Activated CD4-positive, alpha-beta memory T cell treated with anti-CD3 and anti-CD28 coated beads, Interleukin-2, amount 10 ng/mL, durations not matched to agents 7 days and 5 days (primary cell): ENCODE measurements at regions not wholly inside any gene's neighbourhood (a gene's known extent, or its start where the extent isn't known, plus 50 kb on each side); places are given as distances from the start of the nearest gene placed in this dataset.

Experiments
- CTCF ChIA-PET: fragments of 350-600 bp; sonication (Branson Sonifier 250); formaldehyde crosslinking; loops from one replicate; lab custom pipeline; 2021; ENCODE audit warnings: antibody characterized with exemption, inconsistent platforms; lab: Charles Lee
- POLR2A ChIA-PET: fragments of 350-600 bp; sonication (Branson Sonifier 250); formaldehyde crosslinking; loops from one replicate; lab custom pipeline; 2021; ENCODE audit warnings: antibody characterized with exemption; lab: Charles Lee
- DNase-seq: peaks from one replicate; pipeline ENCODE4 v3.0.0-alpha.2; 2020
- H3K27ac Mint-ChIP-seq: one replicate; pipeline ENCODE4 v1.8.0; 2021; ENCODE audit warnings: mild to moderate bottlenecking, mixed read lengths
- H3K27me3 Mint-ChIP-seq: one replicate; pipeline ENCODE4 v1.8.0; 2021; ENCODE audit warnings: mixed read lengths
- H3K36me3 Mint-ChIP-seq: one replicate; pipeline ENCODE4 v1.8.0; 2021; ENCODE audit warnings: low read depth, mixed read lengths
- H3K4me1 Mint-ChIP-seq: one replicate; pipeline ENCODE4 v1.8.0; 2021; ENCODE audit warnings: mixed read lengths
- H3K4me3 Mint-ChIP-seq: one replicate; pipeline ENCODE4 v1.8.0; 2021; ENCODE audit warnings: mild to moderate bottlenecking, mixed read lengths
- H3K9me3 Mint-ChIP-seq: one replicate; pipeline ENCODE4 v1.8.0; 2021; ENCODE audit warnings: mixed read lengths

- Mint-ChIP-seq H3K27ac (no peak overlapping the region), H3K36me3 (no peaks in the 10 kb centered on the region), H3K4me3 (no peak overlapping the region), H3K27me3 (peaks cover 4% of the 10 kb centered on the region), H3K9me3 (no peaks in the 10 kb centered on the region), H3K4me1 (no peaks in the 10 kb centered on the region)
- ChIA-PET CTCF (no interaction called here), POLR2A (no interaction called here)
- DNase-seq = no peak
These were observed 326.7 kb upstream of the CNR1 start for GRCh38 chr6:88492824-88493223.

- CTCF ChIA-PET = no interaction called here
- H3K4me3 Mint-ChIP-seq = no peak overlapping the region
- no peak overlapping the region for H3K27ac Mint-ChIP-seq
- peaks cover 4% of the 10 kb centered on the region for H3K27me3 Mint-ChIP-seq
- POLR2A ChIA-PET = no interaction called here
- no peaks in the 10 kb centered on the region for H3K36me3 Mint-ChIP-seq
- DNase-seq = no peak
- H3K9me3 Mint-ChIP-seq = no peaks in the 10 kb centered on the region
- H3K4me1 Mint-ChIP-seq = no peaks in the 10 kb centered on the region
These were observed 326.1 kb upstream of the CNR1 start for GRCh38 chr6:88492241-88492640.

GRCh38 chr6:88491266-88491880 is 325.2 kb upstream of the CNR1 start:
- H3K9me3 Mint-ChIP-seq = no peaks in the 10 kb centered on the region
- POLR2A ChIA-PET = no interaction called here
- H3K4me3 Mint-ChIP-seq = no peak overlapping the region
- CTCF ChIA-PET = no interaction called here
- no peak overlapping the region for H3K27ac Mint-ChIP-seq
- H3K27me3 Mint-ChIP-seq = peaks cover 3% of the 10 kb centered on the region
- no peak for DNase-seq
- no peaks in the 10 kb centered on the region for H3K4me1 Mint-ChIP-seq
- no peaks in the 10 kb centered on the region for H3K36me3 Mint-ChIP-seq

- H3K4me3 Mint-ChIP-seq = no peak overlapping the region
- H3K4me1 Mint-ChIP-seq = no peaks in the 10 kb centered on the region
- H3K27ac Mint-ChIP-seq = no peak overlapping the region
- CTCF ChIA-PET = no interaction called here
- no peak for DNase-seq
- H3K9me3 Mint-ChIP-seq = no peaks in the 10 kb centered on the region
- H3K36me3 Mint-ChIP-seq = no peaks in the 10 kb centered on the region
- POLR2A ChIA-PET = no interaction called here
- H3K27me3 Mint-ChIP-seq = peaks cover 3% of the 10 kb centered on the region
These were observed 324.7 kb upstream of the CNR1 start for GRCh38 chr6:88490908-88491264.

GRCh38 chr6:88490195-88490907 is 324.2 kb upstream of the CNR1 start:
- H3K36me3 Mint-ChIP-seq = no peaks in the 10 kb centered on the region
- POLR2A ChIA-PET = no interaction called here
- H3K27me3 Mint-ChIP-seq = peaks cover 3% of the 10 kb centered on the region
- no peaks in the 10 kb centered on the region for H3K4me1 Mint-ChIP-seq
- DNase-seq = no peak
- H3K4me3 Mint-ChIP-seq = no peak overlapping the region
- no peak overlapping the region for H3K27ac Mint-ChIP-seq
- CTCF ChIA-PET = interaction anchor here (0.6 kb wide), 1 partner anchor 14 kb away, joined by 3 read pairs; no protein-coding TSS in a partner anchor
- no peaks in the 10 kb centered on the region for H3K9me3 Mint-ChIP-seq

- Mint-ChIP-seq H3K27me3 (no peaks in the 10 kb centered on the region), H3K36me3 (no peaks in the 10 kb centered on the region), H3K4me3 (no peak overlapping the region), H3K27ac (no peak overlapping the region), H3K4me1 (no peaks in the 10 kb centered on the region), H3K9me3 (peaks cover 2% of the 10 kb centered on the region)
- ChIA-PET POLR2A (no interaction called here), CTCF (no interaction called here)
- DNase-seq = no peak
These were observed 317.3 kb upstream of the CNR1 start for GRCh38 chr6:88483424-88483823.

- ChIA-PET CTCF (no interaction called here), POLR2A (no interaction called here)
- Mint-ChIP-seq H3K4me3 (no peak overlapping the region), H3K4me1 (no peaks in the 10 kb centered on the region), H3K27me3 (no peaks in the 10 kb centered on the region), H3K27ac (no peak overlapping the region), H3K36me3 (no peaks in the 10 kb centered on the region), H3K9me3 (peaks cover 2% of the 10 kb centered on the region)
- DNase-seq = no peak
These were observed 316.3 kb upstream of the CNR1 start for GRCh38 chr6:88482465-88482864.

GRCh38 chr6:88481519-88481918 is 315.4 kb upstream of the CNR1 start:
- Mint-ChIP-seq H3K27ac (no peak overlapping the region), H3K4me1 (no peaks in the 10 kb centered on the region), H3K9me3 (peaks cover 2% of the 10 kb centered on the region), H3K36me3 (no peaks in the 10 kb centered on the region), H3K4me3 (no peak overlapping the region), H3K27me3 (no peaks in the 10 kb centered on the region)
- POLR2A ChIA-PET = no interaction called here
- CTCF ChIA-PET = no interaction called here
- no peak for DNase-seq

GRCh38 chr6:88480816-88481215 is 314.7 kb upstream of the CNR1 start:
- peaks cover 2% of the 10 kb centered on the region for H3K9me3 Mint-ChIP-seq
- ChIA-PET CTCF (no interaction called here), POLR2A (no interaction called here)
- no peak overlapping the region for H3K4me3 Mint-ChIP-seq
- H3K36me3 Mint-ChIP-seq = no peaks in the 10 kb centered on the region
- no peaks in the 10 kb centered on the region for H3K27me3 Mint-ChIP-seq
- no peak overlapping the region for H3K27ac Mint-ChIP-seq
- no peak for DNase-seq
- H3K4me1 Mint-ChIP-seq = no peaks in the 10 kb centered on the region

GRCh38 chr6:88477413-88477812 is 311.3 kb upstream of the CNR1 start:
- H3K36me3 Mint-ChIP-seq = no peaks in the 10 kb centered on the region
- no peaks in the 10 kb centered on the region for H3K9me3 Mint-ChIP-seq
- H3K4me1 Mint-ChIP-seq = no peaks in the 10 kb centered on the region
- DNase-seq = no peak
- no peak overlapping the region for H3K4me3 Mint-ChIP-seq
- ChIA-PET POLR2A (no interaction called here), CTCF (no interaction called here)
- H3K27me3 Mint-ChIP-seq = peaks cover 4% of the 10 kb centered on the region
- H3K27ac Mint-ChIP-seq = no peak overlapping the region

GRCh38 chr6:88476388-88476787 is 310.2 kb upstream of the CNR1 start:
- DNase-seq = no peak
- H3K36me3 Mint-ChIP-seq = no peaks in the 10 kb centered on the region
- no peak overlapping the region for H3K27ac Mint-ChIP-seq
- no peaks in the 10 kb centered on the region for H3K4me1 Mint-ChIP-seq
- H3K27me3 Mint-ChIP-seq = peaks cover 4% of the 10 kb centered on the region
- no peak overlapping the region for H3K4me3 Mint-ChIP-seq
- H3K9me3 Mint-ChIP-seq = no peaks in the 10 kb centered on the region
- POLR2A ChIA-PET = no interaction called here
- CTCF ChIA-PET = interaction anchor here (0.7 kb wide), 1 partner anchor 14 kb away, joined by 3 read pairs; no protein-coding TSS in a partner anchor

- H3K9me3 Mint-ChIP-seq = no peaks in the 10 kb centered on the region
- no peaks in the 10 kb centered on the region for H3K4me1 Mint-ChIP-seq
- H3K27ac Mint-ChIP-seq = no peak overlapping the region
- CTCF ChIA-PET = no interaction called here
- POLR2A ChIA-PET = no interaction called here
- no peaks in the 10 kb centered on the region for H3K36me3 Mint-ChIP-seq
- no peak overlapping the region for H3K4me3 Mint-ChIP-seq
- no peak for DNase-seq
- H3K27me3 Mint-ChIP-seq = peaks cover 4% of the 10 kb centered on the region
These were observed 308.6 kb upstream of the CNR1 start for GRCh38 chr6:88474720-88475119.

GRCh38 chr6:88473589-88473988 is 307.4 kb upstream of the CNR1 start:
- peaks cover 4% of the 10 kb centered on the region for H3K27me3 Mint-ChIP-seq
- no peaks in the 10 kb centered on the region for H3K9me3 Mint-ChIP-seq
- CTCF ChIA-PET = no interaction called here
- no peak for DNase-seq
- H3K36me3 Mint-ChIP-seq = no peaks in the 10 kb centered on the region
- no peaks in the 10 kb centered on the region for H3K4me1 Mint-ChIP-seq
- POLR2A ChIA-PET = no interaction called here
- H3K27ac Mint-ChIP-seq = no peak overlapping the region
- H3K4me3 Mint-ChIP-seq = no peak overlapping the region
